ENCODE measurements at regions not wholly inside any gene's neighbourhood (a gene's known extent, or its start where the extent isn't known, plus 50 kb on each side); places are given as distances from the start of the nearest gene placed in this dataset.

GRCh38 chr3:1908651-1909445, 189.8 kb upstream of the CNTN4 start:
- Histone ChIP-seq H3K4me1 (no peaks in the 10 kb centered on the region), H3K27ac (no peak overlapping the region), H3K27me3 (no peaks in the 10 kb centered on the region), H3K9me3 (peaks cover 0 to 9% (median 0%) of the 10 kb centered on the region in 11 donors), H3K36me3 (no peaks in the 10 kb centered on the region), H3K4me3 (no peak overlapping the region)
- WGBS, 2 donors, result 60 to 61% methylated on average over 2 of the region's 2 CpGs
- no peak for ATAC-seq
- TF ChIP-seq, protein P1, sequence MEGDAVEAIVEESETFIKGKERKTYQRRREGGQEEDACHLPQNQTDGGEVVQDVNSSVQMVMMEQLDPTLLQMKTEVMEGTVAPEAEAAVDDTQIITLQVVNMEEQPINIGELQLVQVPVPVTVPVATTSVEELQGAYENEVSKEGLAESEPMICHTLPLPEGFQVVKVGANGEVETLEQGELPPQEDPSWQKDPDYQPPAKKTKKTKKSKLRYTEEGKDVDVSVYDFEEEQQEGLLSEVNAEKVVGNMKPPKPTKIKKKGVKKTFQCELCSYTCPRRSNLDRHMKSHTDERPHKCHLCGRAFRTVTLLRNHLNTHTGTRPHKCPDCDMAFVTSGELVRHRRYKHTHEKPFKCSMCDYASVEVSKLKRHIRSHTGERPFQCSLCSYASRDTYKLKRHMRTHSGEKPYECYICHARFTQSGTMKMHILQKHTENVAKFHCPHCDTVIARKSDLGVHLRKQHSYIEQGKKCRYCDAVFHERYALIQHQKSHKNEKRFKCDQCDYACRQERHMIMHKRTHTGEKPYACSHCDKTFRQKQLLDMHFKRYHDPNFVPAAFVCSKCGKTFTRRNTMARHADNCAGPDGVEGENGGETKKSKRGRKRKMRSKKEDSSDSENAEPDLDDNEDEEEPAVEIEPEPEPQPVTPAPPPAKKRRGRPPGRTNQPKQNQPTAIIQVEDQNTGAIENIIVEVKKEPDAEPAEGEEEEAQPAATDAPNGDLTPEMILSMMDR (IDR thresholded peaks at IDR 0.05), result no peak
- intact Hi-C loops (cut with DNase I), result no loop called here
- DNase-seq, result no peak

DNA sequence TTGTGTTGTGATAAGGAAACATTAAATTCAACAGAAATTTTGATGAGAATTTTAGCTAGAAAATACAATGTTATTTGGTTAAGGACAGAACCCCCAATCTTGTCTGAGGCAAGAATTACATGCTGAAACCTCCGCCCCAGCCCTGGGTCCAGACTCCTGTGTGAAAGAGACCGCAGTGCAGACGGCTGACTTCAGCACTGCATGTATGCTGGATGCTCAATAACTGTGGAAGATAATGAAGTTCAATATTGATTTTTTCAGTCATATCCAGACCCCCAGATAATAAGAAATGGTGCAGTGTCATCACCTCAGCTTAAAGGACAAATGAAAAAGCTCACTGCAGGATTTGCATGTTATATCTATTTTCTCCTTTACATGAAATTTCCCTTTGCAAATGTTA, 188.3 kb upstream of the CNTN4 start:
- 70 to 73% methylated on average over 3 of the region's 3 CpGs for WGBS, 2 donors

DNA sequence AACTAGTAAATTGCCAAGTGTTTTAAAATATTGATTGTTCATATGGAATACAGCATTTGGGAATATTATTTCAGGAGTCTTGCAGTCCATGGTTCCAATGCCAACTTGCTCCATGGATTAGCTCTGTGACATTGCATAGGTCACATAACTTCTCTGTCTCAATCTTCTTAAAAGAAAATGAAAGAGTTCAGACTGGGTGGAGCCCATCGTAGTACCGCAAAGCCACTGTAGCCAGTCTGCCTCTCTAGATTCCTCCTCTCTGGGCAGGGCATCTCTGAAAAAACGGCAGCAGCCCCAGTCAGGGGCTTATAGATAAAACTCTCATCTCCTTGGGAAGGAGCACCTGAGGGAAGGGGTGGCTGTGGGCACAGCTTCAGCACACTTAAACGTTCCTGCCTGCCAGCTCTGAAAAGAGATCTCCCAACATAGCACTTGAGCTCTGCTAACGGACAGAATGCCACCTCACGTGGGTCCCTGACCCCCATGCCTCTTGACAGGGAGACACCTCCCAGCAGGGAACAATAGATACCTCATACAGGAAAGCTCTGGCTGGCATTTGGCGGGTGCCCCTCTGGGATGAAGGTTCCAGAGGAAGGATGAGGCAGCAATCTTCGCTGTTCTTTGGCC, 168.8 kb upstream of the CNTN4 start:
- Histone ChIP-seq H3K27me3 (no peaks in the 10 kb centered on the region), H3K27ac (no peak overlapping the region), H3K9me3 (peaks cover 0 to 33% (median 0%) of the 10 kb centered on the region in 11 donors), H3K4me3 (no peak overlapping the region), H3K36me3 (no peaks in the 10 kb centered on the region), H3K4me1 (no peaks in the 10 kb centered on the region)
- no peak for DNase-seq
- intact Hi-C loops (cut with DNase I), result no loop called here
- TF ChIP-seq, protein P1 (IDR thresholded peaks at IDR 0.05), result no peak
- ATAC-seq, result no peak
- 71 to 74% methylated on average over 8 of the region's 8 CpGs for WGBS, 2 donors

More for the DNA sequence above, 188.3 kb upstream of the CNTN4 start:
- DNase-seq, result no peak
- H3K27me3 ChIP-seq, result no peaks in the 10 kb centered on the region
- H3K9me3 ChIP-seq, result peaks cover 0 to 10% (median 0%) of the 10 kb centered on the region in 11 donors
- TF ChIP-seq, protein P1 (IDR thresholded peaks at IDR 0.05), result no peak
- H3K36me3 ChIP-seq, result no peaks in the 10 kb centered on the region
- no peaks in the 10 kb centered on the region for H3K4me1 ChIP-seq
- H3K27ac ChIP-seq, result no peak overlapping the region
- intact Hi-C loops (cut with DNase I), result no loop called here
- no peak overlapping the region for H3K4me3 ChIP-seq
- ATAC-seq, result no peak

DNA sequence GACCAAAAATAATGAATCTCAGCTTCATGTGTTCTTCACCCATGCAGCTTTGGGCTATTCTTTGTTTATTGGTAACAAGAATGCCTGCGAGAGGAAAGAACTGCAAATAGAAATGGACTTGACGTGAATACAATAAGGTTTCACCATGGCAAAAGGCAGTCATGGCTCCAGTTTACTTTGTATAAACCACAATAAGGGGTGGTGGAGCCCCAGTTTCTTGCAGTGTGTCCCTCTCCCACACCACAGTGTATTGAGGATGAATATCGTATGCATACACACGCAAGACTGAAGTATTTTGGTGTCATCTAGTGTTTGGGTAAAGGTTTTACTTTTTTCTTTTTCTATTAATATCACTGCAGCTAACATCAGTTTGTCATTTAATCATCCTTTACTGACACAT, 159.7 kb upstream of the CNTN4 start:
- TF ChIP-seq, protein P1 (IDR thresholded peaks at IDR 0.05), result no peak
- DNase-seq, result no peak
- Histone ChIP-seq H3K36me3 (no peaks in the 10 kb centered on the region), H3K4me3 (no peak overlapping the region), H3K9me3 (peaks cover 0 to 17% (median 0%) of the 10 kb centered on the region in 11 donors), H3K27ac (no peak overlapping the region), H3K4me1 (no peaks in the 10 kb centered on the region), H3K27me3 (no peaks in the 10 kb centered on the region)
- no peak for ATAC-seq
- intact Hi-C loops (cut with DNase I), result no loop called here
- 82 to 83% methylated on average over 4 of the region's 4 CpGs for WGBS, 2 donors
